ENCODE measurements at regions not wholly inside any gene's neighbourhood (a gene's known extent, or its start where the extent isn't known, plus 50 kb on each side); places are given as distances from the start of the nearest gene placed in this dataset.

DNA sequence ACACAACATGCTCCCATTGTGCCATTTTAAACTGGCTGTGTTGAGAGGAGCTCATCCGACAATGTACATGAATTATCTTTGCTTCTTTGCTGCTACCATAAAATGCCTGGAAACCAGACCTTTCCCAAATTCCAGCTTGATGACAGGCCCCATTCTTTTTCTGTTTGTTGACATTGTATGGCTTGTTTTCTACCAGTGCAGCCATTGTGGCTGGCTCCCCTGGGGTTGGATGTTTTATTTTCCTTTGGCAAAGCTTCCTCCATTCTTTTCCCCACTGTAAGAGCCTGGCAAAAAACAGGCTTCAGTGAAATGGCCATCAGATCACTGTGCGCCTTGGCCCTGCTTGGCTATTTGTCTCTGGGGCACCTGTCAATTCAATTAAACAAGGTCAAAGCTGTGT lies 532.5 kb downstream of the VRK1 start:
- Histone ChIP-seq H3K36me3 (ENCODE audit: control insufficient read depth, insufficient read depth, low read length) (no peaks in the 10 kb centered on the region), H3K27me3 (ENCODE audit: control insufficient read depth, insufficient read depth, low read length) (no peaks in the 10 kb centered on the region), H3K4me1 (ENCODE audit: control insufficient read depth, insufficient read depth, low read length) (no peaks in the 10 kb centered on the region), H3K27ac (ENCODE audit: low read length) (no peak overlapping the region), H3K4me3 (ENCODE audit: low read length) (no peak overlapping the region), H3K9me3 (ENCODE audit: control insufficient read depth, low read depth, low read length) (no peaks in the 10 kb centered on the region)
- WGBS (ENCODE audit: insufficient coverage, low lambda C conversion rate), result no CpG with 5 or more reads among the region's 2 CpGs
- no peak for DNase-seq

DNA sequence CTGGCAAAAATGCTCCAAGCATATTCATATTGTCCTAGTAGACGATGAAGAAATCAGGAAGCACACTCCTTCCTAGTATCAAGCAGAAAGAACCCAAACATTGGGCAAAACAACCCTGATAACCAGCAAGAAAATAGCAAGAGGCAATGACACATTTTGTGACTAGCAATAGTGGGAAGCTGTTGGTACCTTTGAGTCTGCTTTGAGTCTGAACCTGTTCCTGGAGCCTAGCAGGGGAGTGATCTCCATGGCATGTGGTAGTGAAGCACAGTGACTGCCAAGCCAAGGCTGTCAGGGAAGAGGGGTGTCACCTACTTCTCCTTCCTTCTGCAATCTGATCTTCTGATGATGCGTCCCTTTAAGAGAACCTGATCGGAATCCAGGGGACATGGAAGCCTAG lies 533.9 kb downstream of the VRK1 start:
- Histone ChIP-seq H3K27ac (ENCODE audit: low read length) (no peak overlapping the region), H3K27me3 (ENCODE audit: control insufficient read depth, insufficient read depth, low read length) (no peaks in the 10 kb centered on the region), H3K4me1 (ENCODE audit: control insufficient read depth, insufficient read depth, low read length) (no peaks in the 10 kb centered on the region), H3K36me3 (ENCODE audit: control insufficient read depth, insufficient read depth, low read length) (no peaks in the 10 kb centered on the region), H3K4me3 (ENCODE audit: low read length) (no peak overlapping the region), H3K9me3 (ENCODE audit: control insufficient read depth, low read depth, low read length) (no peaks in the 10 kb centered on the region)
- DNase-seq, result no peak
- 60% methylated on average over 1 of the region's 3 CpGs for WGBS (ENCODE audit: insufficient coverage, low lambda C conversion rate)

DNA sequence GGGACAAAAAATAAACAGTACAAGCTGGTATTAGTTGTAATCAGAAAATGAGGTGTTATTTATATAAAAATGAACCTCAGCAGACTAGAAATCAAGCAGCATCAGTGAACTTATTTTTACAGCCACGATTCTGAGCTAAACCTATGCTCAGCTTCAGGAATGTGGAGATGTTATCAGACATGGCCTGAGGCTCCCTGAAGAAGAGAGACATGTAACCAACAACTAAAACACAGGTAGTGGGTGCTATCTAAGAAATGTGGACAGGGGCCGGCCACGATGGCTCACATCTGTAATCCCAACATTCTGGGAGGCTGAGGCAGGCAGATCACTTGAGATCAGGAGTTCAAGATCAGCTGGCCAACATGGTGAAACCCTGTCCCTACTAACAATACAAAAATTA lies 534.3 kb downstream of the VRK1 start:
- WGBS (ENCODE audit: insufficient coverage, low lambda C conversion rate), result no CpG with 5 or more reads among the region's 3 CpGs
- H3K4me3 ChIP-seq (ENCODE audit: low read length), result no peak overlapping the region
- no peaks in the 10 kb centered on the region for H3K4me1 ChIP-seq (ENCODE audit: control insufficient read depth, insufficient read depth, low read length)
- no peak for DNase-seq
- no peaks in the 10 kb centered on the region for H3K9me3 ChIP-seq (ENCODE audit: control insufficient read depth, low read depth, low read length)
- no peak overlapping the region for H3K27ac ChIP-seq (ENCODE audit: low read length)
- no peaks in the 10 kb centered on the region for H3K27me3 ChIP-seq (ENCODE audit: control insufficient read depth, insufficient read depth, low read length)
- H3K36me3 ChIP-seq (ENCODE audit: control insufficient read depth, insufficient read depth, low read length), result no peaks in the 10 kb centered on the region

GRCh38 chr14:97336179-97336578 lies 539.0 kb downstream of the VRK1 start:
- Histone ChIP-seq H3K36me3 (ENCODE audit: control insufficient read depth, insufficient read depth, low read length) (no peaks in the 10 kb centered on the region), H3K9me3 (ENCODE audit: control insufficient read depth, low read depth, low read length) (no peaks in the 10 kb centered on the region), H3K27me3 (ENCODE audit: control insufficient read depth, insufficient read depth, low read length) (no peaks in the 10 kb centered on the region), H3K4me3 (ENCODE audit: low read length) (no peak overlapping the region), H3K4me1 (ENCODE audit: control insufficient read depth, insufficient read depth, low read length) (no peaks in the 10 kb centered on the region), H3K27ac (ENCODE audit: low read length) (no peak overlapping the region)
- DNase-seq, result no peak
- no CpG with 5 or more reads among the region's 1 CpG for WGBS (ENCODE audit: insufficient coverage, low lambda C conversion rate)

- Histone ChIP-seq H3K9me3 (ENCODE audit: control insufficient read depth, low read depth, low read length) (no peaks in the 10 kb centered on the region), H3K27ac (ENCODE audit: low read length) (no peak overlapping the region), H3K4me3 (ENCODE audit: low read length) (no peak overlapping the region), H3K27me3 (ENCODE audit: control insufficient read depth, insufficient read depth, low read length) (no peaks in the 10 kb centered on the region), H3K4me1 (ENCODE audit: control insufficient read depth, insufficient read depth, low read length) (no peaks in the 10 kb centered on the region), H3K36me3 (ENCODE audit: control insufficient read depth, insufficient read depth, low read length) (no peaks in the 10 kb centered on the region)
- DNase-seq, result no peak
- WGBS (ENCODE audit: insufficient coverage, low lambda C conversion rate), result no CpG with 5 or more reads among the region's 5 CpGs
These were observed 539.6 kb downstream of the VRK1 start for GRCh38 chr14:97336816-97337215.

DNA sequence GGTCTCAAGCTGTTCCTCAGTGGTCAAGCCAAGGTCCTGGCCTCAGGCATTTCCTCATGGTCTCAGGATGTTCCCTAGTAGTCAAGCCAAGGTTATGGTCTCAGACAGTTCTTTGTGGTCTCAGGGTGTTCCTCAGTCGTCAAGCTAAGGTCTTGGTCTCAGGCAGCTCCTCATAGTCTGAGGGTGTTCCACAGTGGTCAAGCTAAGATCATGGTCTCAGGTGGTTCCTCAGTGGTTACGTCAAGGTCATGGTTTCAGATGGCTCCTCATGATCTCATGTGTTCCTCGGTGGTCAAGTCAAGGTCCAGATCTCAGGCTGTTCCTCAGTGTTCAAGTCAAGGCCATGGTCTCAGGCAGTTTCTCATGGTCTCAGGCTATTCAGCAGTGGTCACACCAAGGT lies 540.1 kb downstream of the VRK1 start:
- H3K27ac ChIP-seq (ENCODE audit: low read length), result no peak overlapping the region
- H3K4me1 ChIP-seq (ENCODE audit: control insufficient read depth, insufficient read depth, low read length), result no peaks in the 10 kb centered on the region
- WGBS (ENCODE audit: insufficient coverage, low lambda C conversion rate), result no CpG with 5 or more reads among the region's 3 CpGs
- H3K9me3 ChIP-seq (ENCODE audit: control insufficient read depth, low read depth, low read length), result no peaks in the 10 kb centered on the region
- no peaks in the 10 kb centered on the region for H3K27me3 ChIP-seq (ENCODE audit: control insufficient read depth, insufficient read depth, low read length)
- no peak for DNase-seq
- H3K4me3 ChIP-seq (ENCODE audit: low read length), result no peak overlapping the region
- H3K36me3 ChIP-seq (ENCODE audit: control insufficient read depth, insufficient read depth, low read length), result no peaks in the 10 kb centered on the region

DNA sequence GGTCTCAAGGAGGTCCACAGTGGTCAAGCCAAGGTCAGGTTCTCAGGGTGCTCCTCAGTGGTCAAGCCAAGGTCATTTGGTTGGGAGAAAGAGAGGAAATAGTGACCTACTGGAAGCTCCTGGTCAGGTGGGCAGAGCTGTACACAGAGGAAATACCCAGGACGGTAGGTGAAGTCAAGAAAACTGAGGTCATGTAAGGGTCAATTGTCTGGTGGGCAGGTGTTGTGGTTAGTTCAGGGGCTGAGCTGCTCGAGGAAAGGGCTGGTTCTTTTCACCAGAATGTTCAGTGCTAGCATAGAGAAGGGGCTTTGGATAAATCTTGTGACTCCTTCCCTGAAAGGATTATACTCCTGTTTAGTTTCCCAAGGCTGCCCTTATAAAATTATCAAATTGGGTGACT lies 540.5 kb downstream of the VRK1 start:
- no peaks in the 10 kb centered on the region for H3K4me1 ChIP-seq (ENCODE audit: control insufficient read depth, insufficient read depth, low read length)
- H3K27me3 ChIP-seq (ENCODE audit: control insufficient read depth, insufficient read depth, low read length), result no peaks in the 10 kb centered on the region
- no peaks in the 10 kb centered on the region for H3K36me3 ChIP-seq (ENCODE audit: control insufficient read depth, insufficient read depth, low read length)
- no CpG with 5 or more reads among the region's 2 CpGs for WGBS (ENCODE audit: insufficient coverage, low lambda C conversion rate)
- no peak overlapping the region for H3K27ac ChIP-seq (ENCODE audit: low read length)
- no peak overlapping the region for H3K4me3 ChIP-seq (ENCODE audit: low read length)
- DNase-seq, result no peak
- no peaks in the 10 kb centered on the region for H3K9me3 ChIP-seq (ENCODE audit: control insufficient read depth, low read depth, low read length)

GRCh38 chr14:97344666-97345065 lies 547.5 kb downstream of the VRK1 start:
- Histone ChIP-seq H3K4me1 (ENCODE audit: control insufficient read depth, insufficient read depth, low read length) (no peaks in the 10 kb centered on the region), H3K36me3 (ENCODE audit: control insufficient read depth, insufficient read depth, low read length) (no peaks in the 10 kb centered on the region), H3K27ac (ENCODE audit: low read length) (no peak overlapping the region), H3K4me3 (ENCODE audit: low read length) (no peak overlapping the region), H3K27me3 (ENCODE audit: control insufficient read depth, insufficient read depth, low read length) (no peaks in the 10 kb centered on the region), H3K9me3 (ENCODE audit: control insufficient read depth, low read depth, low read length) (no peaks in the 10 kb centered on the region)
- WGBS (ENCODE audit: insufficient coverage, low lambda C conversion rate), result 93% methylated on average over 2 of the region's 4 CpGs
- DNase-seq, result no peak

GRCh38 chr14:97346675-97347074 lies 549.5 kb downstream of the VRK1 start:
- no peaks in the 10 kb centered on the region for H3K36me3 ChIP-seq (ENCODE audit: control insufficient read depth, insufficient read depth, low read length)
- WGBS (ENCODE audit: insufficient coverage, low lambda C conversion rate), result 100% methylated on average over 3 of the region's 3 CpGs
- H3K4me1 ChIP-seq (ENCODE audit: control insufficient read depth, insufficient read depth, low read length), result no peaks in the 10 kb centered on the region
- H3K27me3 ChIP-seq (ENCODE audit: control insufficient read depth, insufficient read depth, low read length), result no peaks in the 10 kb centered on the region
- no peak overlapping the region for H3K4me3 ChIP-seq (ENCODE audit: low read length)
- DNase-seq, result no peak
- no peaks in the 10 kb centered on the region for H3K9me3 ChIP-seq (ENCODE audit: control insufficient read depth, low read depth, low read length)
- H3K27ac ChIP-seq (ENCODE audit: low read length), result no peak overlapping the region

DNA sequence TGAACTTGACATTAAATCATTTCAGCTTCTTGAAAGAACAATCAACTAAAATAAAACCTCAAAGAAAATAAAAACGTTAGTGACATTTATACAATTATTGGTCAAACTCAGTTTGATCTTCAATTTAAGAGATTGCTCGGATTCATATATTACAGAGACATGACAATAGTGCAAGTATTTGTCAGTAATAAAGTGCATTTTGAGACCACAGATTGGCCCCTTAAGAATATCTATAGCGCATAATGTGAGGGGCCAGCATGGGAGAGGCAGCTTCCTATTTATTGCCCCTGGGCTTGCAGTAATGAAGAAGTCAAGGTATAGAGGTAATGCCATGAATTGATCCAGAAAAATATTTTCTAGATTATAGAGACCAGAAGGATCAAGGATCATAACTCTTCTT lies 552.3 kb downstream of the VRK1 start:
- no peak for DNase-seq
- Histone ChIP-seq H3K4me3 (ENCODE audit: low read length) (no peak overlapping the region), H3K27ac (ENCODE audit: low read length) (no peak overlapping the region), H3K9me3 (ENCODE audit: control insufficient read depth, low read depth, low read length) (no peaks in the 10 kb centered on the region), H3K4me1 (ENCODE audit: control insufficient read depth, insufficient read depth, low read length) (no peaks in the 10 kb centered on the region), H3K36me3 (ENCODE audit: control insufficient read depth, insufficient read depth, low read length) (no peaks in the 10 kb centered on the region), H3K27me3 (ENCODE audit: control insufficient read depth, insufficient read depth, low read length) (no peaks in the 10 kb centered on the region)
- 100% methylated on average over 2 of the region's 3 CpGs for WGBS (ENCODE audit: insufficient coverage, low lambda C conversion rate)

DNA sequence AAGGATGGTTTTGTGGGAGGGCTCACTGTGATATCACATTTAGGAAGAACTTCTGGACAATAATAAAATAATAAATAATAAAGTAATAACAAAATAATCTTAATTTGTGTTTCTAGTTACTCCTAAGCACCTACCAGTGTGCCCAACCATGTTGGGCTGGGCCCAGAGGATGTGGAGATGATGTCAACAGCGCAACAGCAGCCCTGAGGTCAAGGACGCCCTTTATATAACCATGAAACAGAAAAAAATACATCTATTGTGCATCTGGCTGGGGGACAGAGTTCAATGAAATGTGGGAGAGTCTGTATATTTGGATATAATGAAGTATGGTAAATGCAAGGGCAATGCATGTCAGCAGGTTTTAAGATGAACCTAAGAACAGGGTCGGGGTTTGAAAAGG lies 552.8 kb downstream of the VRK1 start:
- Histone ChIP-seq H3K4me1 (ENCODE audit: control insufficient read depth, insufficient read depth, low read length) (no peaks in the 10 kb centered on the region), H3K36me3 (ENCODE audit: control insufficient read depth, insufficient read depth, low read length) (no peaks in the 10 kb centered on the region), H3K9me3 (ENCODE audit: control insufficient read depth, low read depth, low read length) (no peaks in the 10 kb centered on the region), H3K4me3 (ENCODE audit: low read length) (no peak overlapping the region), H3K27me3 (ENCODE audit: control insufficient read depth, insufficient read depth, low read length) (no peaks in the 10 kb centered on the region), H3K27ac (ENCODE audit: low read length) (no peak overlapping the region)
- 100% methylated on average over 1 of the region's 3 CpGs for WGBS (ENCODE audit: insufficient coverage, low lambda C conversion rate)
- DNase-seq, result no peak
